GM12878 (cell line): ENCODE measurements at regions not wholly inside any gene's neighbourhood (a gene's known extent, or its start where the extent isn't known, plus 50 kb on each side); places are given as distances from the start of the nearest gene placed in this dataset.

ENCODE experiments used
- ATAC-seq: fragments of 200-7000 bp; cut with Tn5 transposase; 3 replicates; pipeline ENCODE4 v1.9.1; 2020; ENCODE audit warnings: mild to moderate bottlenecking, moderate library complexity
- BruUV-seq: library from RNA; stranded (reverse); fragments of 400-500 nt; replicated peaks from 2 replicates; lab custom pipeline; 2021; lab: Mats Ljungman, UMichigan
- CTCF ChIA-PET: fragments of 300-600 bp; sonication (Branson Sonifier 250); formaldehyde crosslinking; extraction: SDS; loops from one replicate; lab custom pipeline; 2021; ENCODE audit warnings: inconsistent platforms; lab: Yijun Ruan, JAX
- POLR2A ChIA-PET: fragments of 350-600 bp; formaldehyde crosslinking; extraction: SDS; loops from one replicate; lab custom pipeline; 2021; ENCODE audit warnings: inconsistent platforms; lab: Charles Lee
- RAD21 ChIA-PET: fragments of 300-600 bp; sonication (Branson Sonifier 250); formaldehyde crosslinking; loops from one replicate; lab custom pipeline; 2023; ENCODE audit warnings: antibody characterized with exemption; ENCODE audit not compliant: unreplicated experiment; lab: Charles Lee
- SMC1A ChIA-PET: fragments of 300-600 bp; sonication (Branson Sonifier 250); formaldehyde crosslinking; loops from one replicate; lab custom pipeline; 2023; ENCODE audit not compliant: unreplicated experiment, uncharacterized antibody; lab: Charles Lee
- DNase-seq: peaks from one replicate; pipeline ENCODE4 v3.0.0-alpha.2; 2011; ENCODE audit warnings: low read depth, low spot score
- FAIRE-seq: peaks from 3 replicates; lab custom pipeline; 2011; peaks lifted over from hg19 to GRCh38; lab: Jason Lieb, UNC
- H2AFZ ChIP-seq: 2 replicates; pipeline ENCODE4 v1.6.0; 2011; ENCODE audit warnings: low read depth, low read length, control low read depth; ENCODE audit not compliant: control insufficient read depth
- H3K27ac ChIP-seq: 2 replicates; pipeline ENCODE4 v1.5.1; 2011; ENCODE audit warnings: control low read depth; ENCODE audit not compliant: control insufficient read depth, insufficient read depth
- H3K27me3 ChIP-seq, 2 experiments: replicated peaks in 1 of 2; 2 replicates each; pipeline versions ENCODE4 v1.6.0 to v1.6.1; 2011; ENCODE audit warnings: low read length in 1 of 2; ENCODE audit not compliant: control insufficient read depth in 2 of 2, insufficient read depth in 2 of 2
- H3K36me3 ChIP-seq, 2 experiments: 2 replicates each; pipeline ENCODE4 v1.5.1; 2011; ENCODE audit warnings: low read length in 1 of 2; ENCODE audit not compliant: control insufficient read depth in 2 of 2, insufficient read depth in 2 of 2
- H3K4me1 ChIP-seq: 2 replicates; pipeline ENCODE4 v1.6.1; 2011; ENCODE audit warnings: mild to moderate bottlenecking, low read length, moderate library complexity, mixed read lengths; ENCODE audit not compliant: control insufficient read depth, insufficient read depth
- H3K4me2 ChIP-seq: 2 replicates; pipeline ENCODE4 v1.6.0; 2011; ENCODE audit warnings: control low read depth; ENCODE audit not compliant: control insufficient read depth, insufficient read depth
- H3K4me3 ChIP-seq: fragments of 200-600 bp; sonication (generic); 2 replicates; pipeline ENCODE4 v1.5.1; 2016
- H3K79me2 ChIP-seq: 2 replicates; pipeline ENCODE4 v1.6.0; 2011; ENCODE audit warnings: low read length; ENCODE audit not compliant: control insufficient read depth, insufficient read depth
- H3K9ac ChIP-seq: 2 replicates; pipeline ENCODE4 v1.8.0; 2011; ENCODE audit warnings: low read length, control low read depth, mixed read lengths; ENCODE audit not compliant: control insufficient read depth, insufficient read depth
- H3K9me3 ChIP-seq: replicated peaks from 3 replicates; pipeline ENCODE4 v1.5.1; 2011; ENCODE audit warnings: mild to moderate bottlenecking, low read length; ENCODE audit not compliant: control insufficient read depth, insufficient read depth
- H4K20me1 ChIP-seq: 2 replicates; pipeline ENCODE4 v1.6.0; 2011; ENCODE audit not compliant: control insufficient read depth, insufficient read depth
- HDAC2 ChIP-seq: fragments of 200-600 bp; sonication (generic); IDR thresholded peaks from 2 replicates; pipeline ENCODE4 v1.6.1; 2017
- LARP7 ChIP-seq: fragments of 450-650 bp; IDR thresholded peaks from 2 replicates; pipeline ENCODE4 v1.6.1; 2017; ENCODE audit warnings: mild to moderate bottlenecking
- MYB ChIP-seq: fragments of 150-350 bp; IDR thresholded peaks from 2 replicates; pipeline ENCODE4 v1.6.1; 2014; ENCODE audit warnings: mild to moderate bottlenecking, low read depth, low read length, borderline replicate concordance
- NRF1 ChIP-seq: conservative IDR thresholded peaks from 2 replicates; pipeline ENCODE4 v1.6.1; 2011; ENCODE audit warnings: mild to moderate bottlenecking, low read depth, low read length, improper control_type of control experiment
- SMC3 ChIP-seq: IDR thresholded peaks from 2 replicates; pipeline ENCODE4 v1.6.1; 2011; ENCODE audit warnings: low read length, improper control_type of control experiment, borderline replicate concordance
- SUPT20H ChIP-seq: IDR thresholded peaks from 2 replicates; pipeline ENCODE4 v1.6.1; 2011; ENCODE audit warnings: low read depth, mild to moderate bottlenecking, low read length, moderate library complexity, borderline replicate concordance; ENCODE audit not compliant: control insufficient read depth
- TAF1 ChIP-seq: IDR thresholded peaks from 2 replicates; pipeline ENCODE4 v1.6.1; 2011; ENCODE audit warnings: mild to moderate bottlenecking, low read depth, low read length, borderline replicate concordance
- ZZZ3 ChIP-seq: IDR thresholded peaks from 2 replicates; pipeline ENCODE4 v1.6.1; 2011; ENCODE audit warnings: low read depth; ENCODE audit not compliant: control insufficient read depth, insufficient read length
- WGBS: methylation state at CpG from one replicate; pipeline ENCODE4 v1.1.6; 2016; ENCODE audit warnings: low lambda C conversion rate; ENCODE audit not compliant: insufficient replicate concordance, insufficient coverage; ENCODE audit errors: missing lambda C conversion rate; 5-methylcytosine and 5-hydroxymethylcytosine counted together
- in situ Hi-C: fragments of 300-500 bp; cut with MboI; formaldehyde crosslinking; loops from 9 replicates; pipeline ENCODE4 v1.14.3; 2018; ENCODE audit warnings: mixed read lengths
- intact Hi-C: fragments of 100-400 bp; cut with micrococcal nuclease; formaldehyde crosslinking; loops from one replicate; pipeline ENCODE4 v1.14.2; 2022; ENCODE audit not compliant: unreplicated experiment
- TF ChIP-seq, protein P1 (sequence below): fragments of 450-650 bp; IDR thresholded peaks from 2 replicates; pipeline ENCODE4 v1.6.1; 2017; ENCODE audit warnings: low read depth, mild to moderate bottlenecking, moderate library complexity

- ATAC-seq (no peak), DNase-seq (no peak), FAIRE-seq (no peak)
- no TSS peak for BruUV-seq
- no peaks in the 10 kb centered on the region for H3K79me2 ChIP-seq
- H3K27me3 ChIP-seq: no peaks in the 10 kb centered on the region; a peak in 1 of 4 replicates
- H3K36me3 ChIP-seq: no peaks in the 10 kb centered on the region
- H3K9ac ChIP-seq: no peak overlapping the region
- no peak overlapping the region for H2AFZ ChIP-seq
- no peak overlapping the region for H3K4me3 ChIP-seq
- TF ChIP-seq, protein P1, sequence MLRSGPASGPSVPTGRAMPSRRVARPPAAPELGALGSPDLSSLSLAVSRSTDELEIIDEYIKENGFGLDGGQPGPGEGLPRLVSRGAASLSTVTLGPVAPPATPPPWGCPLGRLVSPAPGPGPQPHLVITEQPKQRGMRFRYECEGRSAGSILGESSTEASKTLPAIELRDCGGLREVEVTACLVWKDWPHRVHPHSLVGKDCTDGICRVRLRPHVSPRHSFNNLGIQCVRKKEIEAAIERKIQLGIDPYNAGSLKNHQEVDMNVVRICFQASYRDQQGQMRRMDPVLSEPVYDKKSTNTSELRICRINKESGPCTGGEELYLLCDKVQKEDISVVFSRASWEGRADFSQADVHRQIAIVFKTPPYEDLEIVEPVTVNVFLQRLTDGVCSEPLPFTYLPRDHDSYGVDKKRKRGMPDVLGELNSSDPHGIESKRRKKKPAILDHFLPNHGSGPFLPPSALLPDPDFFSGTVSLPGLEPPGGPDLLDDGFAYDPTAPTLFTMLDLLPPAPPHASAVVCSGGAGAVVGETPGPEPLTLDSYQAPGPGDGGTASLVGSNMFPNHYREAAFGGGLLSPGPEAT: no peak
- TF ChIP-seq TAF1: no peak
- no peak for TF ChIP-seq HDAC2
- no peak for TF ChIP-seq ZZZ3
- no peak for TF ChIP-seq SUPT20H
- no peak for TF ChIP-seq MYB
- TF ChIP-seq NRF1: no peak
- TF ChIP-seq LARP7: no peak
- TF ChIP-seq SMC3: no peak
- POLR2A ChIA-PET: no interaction called here
- CTCF ChIA-PET: no interaction called here
- H3K4me1 ChIP-seq: no peaks in the 10 kb centered on the region
- no peaks in the 10 kb centered on the region for H4K20me1 ChIP-seq
- 9% methylated on average over 3 of the region's 3 CpGs for WGBS
- SMC1A ChIA-PET: no interaction called here
- in situ Hi-C loops: no loop called here
- RAD21 ChIA-PET: no interaction called here
- H3K4me2 ChIP-seq: no peak overlapping the region
- no peaks in the 10 kb centered on the region for H3K9me3 ChIP-seq
- H3K27ac ChIP-seq: no peak overlapping the region
- intact Hi-C loops: no loop called here
Measured at GRCh38 chr9:108621991-108622855, 233.6 kb downstream of the ACTL7B start.
